AG04450 (cell line): ENCODE measurements at regions not wholly inside any gene's neighbourhood (a gene's known extent, or its start where the extent isn't known, plus 50 kb on each side); places are given as distances from the start of the nearest gene placed in this dataset.
"Not testable (repeated sequence)": the region's sequence is repeated elsewhere in the genome, so short reads cannot be mapped to it uniquely, and the experiment has no call there.

Experiments used
- CTCF ChIA-PET: fragments of 300-600, 350-600 bp; formaldehyde crosslinking; extraction: SDS; loops from one replicate; lab custom pipeline; 2022; ENCODE audit warnings: antibody characterized with exemption, inconsistent platforms; lab: Charles Lee
- POLR2A ChIA-PET: fragments of 350-600 bp; formaldehyde crosslinking; extraction: SDS; loops from one replicate; lab custom pipeline; 2021; ENCODE audit warnings: antibody characterized with exemption, inconsistent platforms; lab: Yijun Ruan, JAX
- DNase-seq: peaks from one replicate; pipeline ENCODE4 v3.0.0-alpha.2; 2011; ENCODE audit warnings: low read depth, low spot score
- H3K27ac ChIP-seq: one replicate; pipeline ENCODE4 v1.5.1; 2012; ENCODE audit warnings: low read depth, low read length, control low read depth
- H3K27me3 ChIP-seq: one replicate; pipeline ENCODE4 v1.6.0; 2012; ENCODE audit warnings: low read length; ENCODE audit not compliant: control insufficient read depth, insufficient read depth
- H3K4me3 ChIP-seq: 2 replicates; pipeline ENCODE4 v1.5.1; 2011; ENCODE audit warnings: mild to moderate bottlenecking, low read depth, low read length, control low read depth
- H3K9me3 ChIP-seq: 2 replicates; pipeline ENCODE4 v1.5.1; 2012; ENCODE audit warnings: low read length; ENCODE audit not compliant: control insufficient read depth, insufficient read depth
- CTCF ChIP-seq: IDR thresholded peaks from 2 replicates; pipeline ENCODE4 v1.5.1; 2011; ENCODE audit warnings: low read depth, low read length, control low read depth, inconsistent platforms

- POLR2A ChIA-PET, result no interaction called here
- H3K9me3 ChIP-seq, result peaks cover 4% of the 10 kb centered on the region; the same call in 1 of the 2 replicates
- H3K27ac ChIP-seq, result no peak overlapping the region
- DNase-seq, result no peak
- CTCF ChIA-PET, result no interaction called here
- H3K27me3 ChIP-seq, result no peaks in the 10 kb centered on the region
- no peak overlapping the region for H3K4me3 ChIP-seq
- TF ChIP-seq CTCF, result no peak
These were observed 517.0 kb downstream of the ZIC3 start for GRCh38 chrX:138082896-138083295.

- H3K27ac ChIP-seq, POLR2A ChIA-PET, H3K9me3 ChIP-seq, H3K27me3 ChIP-seq, H3K4me3 ChIP-seq, DNase-seq, CTCF ChIA-PET: not testable (repeated sequence)
These were observed 545.0 kb downstream of the ZIC3 start for GRCh38 chrX:138110910-138111309.

- ChIA-PET CTCF (no interaction called here), POLR2A (no interaction called here)
- TF ChIP-seq CTCF, result no peak
- Histone ChIP-seq H3K27me3 (no peaks in the 10 kb centered on the region), H3K9me3 (no peaks in the 10 kb centered on the region), H3K4me3 (no peak overlapping the region), H3K27ac (no peak overlapping the region)
- no peak for DNase-seq
These were observed 561.4 kb downstream of the ZIC3 start for GRCh38 chrX:138127314-138127713.

- no peaks in the 10 kb centered on the region for H3K27me3 ChIP-seq
- ChIA-PET POLR2A (no interaction called here), CTCF (no interaction called here)
- TF ChIP-seq CTCF, result peak; percentile 41
- H3K4me3 ChIP-seq, result no peak overlapping the region
- H3K9me3 ChIP-seq, result no peaks in the 10 kb centered on the region
- no peak overlapping the region for H3K27ac ChIP-seq
- no peak for DNase-seq
These were observed 562.2 kb downstream of the ZIC3 start for GRCh38 chrX:138128027-138128671.

DNA sequence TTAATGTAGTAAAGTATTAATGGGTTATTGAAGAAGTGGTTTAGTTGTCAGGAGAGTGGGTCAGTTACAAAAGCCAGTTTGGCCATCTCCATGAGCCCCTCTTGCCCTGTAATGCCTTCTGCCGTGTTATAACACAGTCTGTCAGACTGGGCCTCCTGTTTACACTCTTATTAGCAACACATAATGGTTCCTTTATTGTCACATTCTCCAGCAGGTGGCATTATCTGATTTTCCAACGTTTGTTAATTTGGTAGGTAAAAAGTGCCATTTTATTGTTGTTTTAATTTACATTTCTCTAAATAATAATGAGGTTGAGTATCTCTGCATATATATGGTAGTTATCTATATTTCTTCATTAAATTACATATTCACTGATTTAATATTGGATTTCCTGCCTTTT is 560.8 kb downstream of the FGF13 start:
- no peak for TF ChIP-seq CTCF
- Histone ChIP-seq H3K4me3 (no peak overlapping the region), H3K27ac (no peak overlapping the region), H3K9me3 (no peaks in the 10 kb centered on the region), H3K27me3 (no peaks in the 10 kb centered on the region)
- ChIA-PET CTCF (no interaction called here), POLR2A (no interaction called here)
- DNase-seq, result no peak

- no peak for TF ChIP-seq CTCF
- H3K4me3 ChIP-seq, result no peak overlapping the region
- no peak overlapping the region for H3K27ac ChIP-seq
- ChIA-PET POLR2A (no interaction called here), CTCF (no interaction called here)
- no peaks in the 10 kb centered on the region; the same call in 1 of the 2 replicates for H3K9me3 ChIP-seq
- H3K27me3 ChIP-seq, result no peaks in the 10 kb centered on the region
- no peak for DNase-seq
These were observed 553.7 kb downstream of the FGF13 start for GRCh38 chrX:138157850-138158249.
